ENCODE measurements at regions not wholly inside any gene's neighbourhood (a gene's known extent, or its start where the extent isn't known, plus 50 kb on each side); places are given as distances from the start of the nearest gene placed in this dataset.

DNA sequence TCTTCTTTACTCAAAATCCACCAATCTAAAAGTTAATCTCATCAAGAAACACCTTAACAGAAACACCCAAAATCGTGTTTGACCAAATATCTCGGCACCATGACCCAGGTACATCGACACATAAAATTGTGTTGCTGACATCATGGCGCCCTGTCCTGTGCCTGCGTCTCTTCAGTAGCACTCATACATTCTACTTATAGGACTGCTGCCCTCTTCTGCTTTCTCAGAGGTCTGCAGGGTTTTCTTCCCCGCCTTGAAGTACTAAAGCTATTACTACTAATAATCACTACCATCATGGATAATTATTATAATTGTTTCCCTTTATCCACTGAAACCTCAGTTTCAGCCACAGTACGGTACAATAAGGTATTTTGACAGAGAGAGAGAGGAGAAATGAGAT lies 1403.1 kb upstream of the TENM3 start:
- H4K5ac ChIP-seq (ENCODE audit: low read depth, low read length), result no peak overlapping the region
- H3K27me3 ChIP-seq (ENCODE audit: control insufficient read depth, insufficient read depth, low read length), result no peaks in the 10 kb centered on the region
- no TSS peak for BruUV-seq (replicated peaks)
- no peaks in the 10 kb centered on the region for H3K9me1 ChIP-seq (ENCODE audit: insufficient read depth, low read length)
- H2AFZ ChIP-seq (replicated peaks; ENCODE audit: low read length, poor library complexity), result no peak overlapping the region
- dilution Hi-C loops (cut with HindIII; ENCODE audit: low sequenced_read_pairs, unreplicated experiment), result no loop called here
- ATAC-seq (ENCODE audit: low read depth) (no peak), DNase-seq (no peak)
- CTCF ChIA-PET, result no interaction called here
- no peaks in the 10 kb centered on the region for H3K4me1 ChIP-seq (ENCODE audit: control insufficient read depth, insufficient read depth, low read length)
- H3K4ac ChIP-seq (ENCODE audit: low read depth, low read length), result no peak overlapping the region
- 87% methylated on average over 3 of the region's 7 CpGs; no CpG with 5 or more reads in 1 of the 2 experiments for WGBS, 2 experiments (ENCODE audit: extremely low coverage in 2 of 2, insufficient read length in 1 of 2)
- POLR2A ChIA-PET (ENCODE audit: unreplicated experiment), result no interaction called here
- H3K36me3 ChIP-seq (ENCODE audit: control insufficient read depth, insufficient read depth, low read length), result no peaks in the 10 kb centered on the region
- H2BK20ac ChIP-seq (ENCODE audit: low read depth, low read length), result no peak overlapping the region
- H2AK9ac ChIP-seq (replicated peaks; ENCODE audit: low read depth, low read length, poor library complexity), result no peak overlapping the region
- H3K27ac ChIP-seq (ENCODE audit: insufficient read depth, low read length), result no peak overlapping the region
- no peak overlapping the region for H2BK120ac ChIP-seq (ENCODE audit: low read depth, low read length)
- H4K20me1 ChIP-seq (ENCODE audit: insufficient read depth, low read length), result no peaks in the 10 kb centered on the region
- no peak overlapping the region for H2BK15ac ChIP-seq (ENCODE audit: low read depth, low read length)
- TF ChIP-seq, protein P1, sequence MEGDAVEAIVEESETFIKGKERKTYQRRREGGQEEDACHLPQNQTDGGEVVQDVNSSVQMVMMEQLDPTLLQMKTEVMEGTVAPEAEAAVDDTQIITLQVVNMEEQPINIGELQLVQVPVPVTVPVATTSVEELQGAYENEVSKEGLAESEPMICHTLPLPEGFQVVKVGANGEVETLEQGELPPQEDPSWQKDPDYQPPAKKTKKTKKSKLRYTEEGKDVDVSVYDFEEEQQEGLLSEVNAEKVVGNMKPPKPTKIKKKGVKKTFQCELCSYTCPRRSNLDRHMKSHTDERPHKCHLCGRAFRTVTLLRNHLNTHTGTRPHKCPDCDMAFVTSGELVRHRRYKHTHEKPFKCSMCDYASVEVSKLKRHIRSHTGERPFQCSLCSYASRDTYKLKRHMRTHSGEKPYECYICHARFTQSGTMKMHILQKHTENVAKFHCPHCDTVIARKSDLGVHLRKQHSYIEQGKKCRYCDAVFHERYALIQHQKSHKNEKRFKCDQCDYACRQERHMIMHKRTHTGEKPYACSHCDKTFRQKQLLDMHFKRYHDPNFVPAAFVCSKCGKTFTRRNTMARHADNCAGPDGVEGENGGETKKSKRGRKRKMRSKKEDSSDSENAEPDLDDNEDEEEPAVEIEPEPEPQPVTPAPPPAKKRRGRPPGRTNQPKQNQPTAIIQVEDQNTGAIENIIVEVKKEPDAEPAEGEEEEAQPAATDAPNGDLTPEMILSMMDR (conservative IDR thresholded peaks at IDR 0.05; ENCODE audit: low read depth, low read length), result peak; percentile 16; the same call in 1 of the 2 replicates
- TF ChIP-seq RFX5 (IDR thresholded peaks at IDR 0.05; ENCODE audit: low read depth, low read length), result no peak
- H3K9me3 ChIP-seq (ENCODE audit: control insufficient read depth, insufficient read depth, low read length), result no peaks in the 10 kb centered on the region
- H2BK5ac ChIP-seq (ENCODE audit: low read depth, low read length, poor library complexity, severe bottlenecking), result no peak overlapping the region
- H3K14ac ChIP-seq (replicated peaks; ENCODE audit: low read depth, low read length), result no peak overlapping the region
- intact Hi-C loops (cut with micrococcal nuclease), result loop anchor here (5.0 kb wide), 1 partner anchor 173 kb away; no protein-coding TSS in a partner anchor
- H2AK5ac ChIP-seq (ENCODE audit: low read depth, low read length), result no peak overlapping the region
- no peak overlapping the region for H3K56ac ChIP-seq (ENCODE audit: extremely low read depth, insufficient read depth, low read length)
- H3K23ac ChIP-seq (ENCODE audit: low read depth, low read length), result no peak overlapping the region
- in situ Hi-C loops (cut with MboI; ENCODE audit: low sequenced_read_pairs), result loop anchor here (25.0 kb wide), 1 partner anchor 672 kb away; no protein-coding TSS in a partner anchor
- no peak overlapping the region for H3K4me3 ChIP-seq (ENCODE audit: insufficient read depth, low read depth, low read length)
- H3K9ac ChIP-seq (ENCODE audit: low read depth, low read length), result no peak overlapping the region
- H4K91ac ChIP-seq (ENCODE audit: insufficient read depth, low read depth, low read length), result no peak overlapping the region
- no peak overlapping the region for H4K8ac ChIP-seq (ENCODE audit: low read depth in 2 of 2, low read length in 2 of 2)
- H3K79me1 ChIP-seq (ENCODE audit: low read depth in 1 of 2, low read length in 2 of 2), result no peaks in the 10 kb centered on the region
- no peak overlapping the region for H3K18ac ChIP-seq (ENCODE audit: low read depth, low read length)
- no peak overlapping the region for H3K4me2 ChIP-seq (ENCODE audit: low read depth, low read length)

Measured in IMR-90 (cell line).